ENCODE measurements at regions not wholly inside any gene's neighbourhood (a gene's known extent, or its start where the extent isn't known, plus 50 kb on each side); places are given as distances from the start of the nearest gene placed in this dataset.

DNA sequence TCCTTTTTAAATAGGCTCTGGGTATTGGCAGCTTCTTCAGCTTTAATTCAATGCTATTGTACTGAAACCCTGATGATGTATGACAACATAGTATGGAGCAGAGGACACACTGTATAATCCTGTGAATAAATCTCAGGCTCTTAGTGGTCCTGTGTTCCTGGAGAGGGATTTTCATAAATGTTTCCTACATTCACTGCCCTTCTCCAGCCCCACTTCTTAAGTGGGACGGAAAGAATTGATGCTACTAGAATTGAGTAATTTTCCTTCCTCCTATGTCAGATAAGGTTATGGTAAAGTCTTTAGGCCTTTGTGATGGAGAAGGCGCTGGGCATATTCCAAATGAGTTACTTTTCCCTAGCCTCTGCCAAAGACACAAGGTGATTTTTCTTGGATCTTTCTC is 779.4 kb downstream of the TNS3 start:
- DNase-seq: no peak

DNA sequence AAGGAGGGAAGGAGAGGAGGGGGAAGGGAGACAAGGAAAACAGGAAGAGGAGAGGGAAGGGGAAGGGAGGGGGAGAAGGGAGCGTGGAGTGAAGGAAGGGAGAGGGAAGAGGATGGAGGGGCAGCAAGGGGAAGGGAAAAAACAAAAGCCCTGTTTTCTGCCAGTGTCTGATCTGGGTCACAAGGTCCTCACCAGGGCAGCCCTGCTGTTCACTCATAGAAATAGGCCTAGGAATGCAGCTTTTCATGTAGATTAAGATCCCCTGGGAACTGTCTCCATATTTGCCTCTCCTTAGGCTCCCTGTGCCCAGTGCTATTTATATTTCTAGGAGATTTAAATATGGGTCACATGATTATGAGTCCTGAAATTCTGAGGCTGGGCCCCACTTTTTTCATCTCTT is 790.7 kb downstream of the TNS3 start:
- no peak for DNase-seq

DNA sequence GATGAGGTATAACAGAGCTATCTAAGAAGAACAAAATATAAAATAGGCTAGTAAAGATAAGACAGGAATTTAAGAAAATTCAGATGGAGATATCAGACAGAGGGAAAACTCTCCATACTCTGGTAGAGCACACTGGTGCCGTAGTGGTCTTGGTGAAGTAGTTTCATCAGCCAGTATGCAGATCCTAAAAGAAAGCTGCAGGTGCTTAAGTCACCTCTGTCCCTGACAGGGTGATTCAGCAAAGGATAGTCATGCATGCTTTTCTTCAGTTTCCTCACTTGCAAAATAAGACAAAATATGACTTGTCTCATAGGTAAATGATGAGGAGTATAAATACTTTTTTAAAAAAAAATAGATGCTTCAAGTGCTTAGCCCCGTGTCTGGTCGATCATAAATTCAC is 794.9 kb downstream of the TNS3 start:
- no peak for DNase-seq

DNA sequence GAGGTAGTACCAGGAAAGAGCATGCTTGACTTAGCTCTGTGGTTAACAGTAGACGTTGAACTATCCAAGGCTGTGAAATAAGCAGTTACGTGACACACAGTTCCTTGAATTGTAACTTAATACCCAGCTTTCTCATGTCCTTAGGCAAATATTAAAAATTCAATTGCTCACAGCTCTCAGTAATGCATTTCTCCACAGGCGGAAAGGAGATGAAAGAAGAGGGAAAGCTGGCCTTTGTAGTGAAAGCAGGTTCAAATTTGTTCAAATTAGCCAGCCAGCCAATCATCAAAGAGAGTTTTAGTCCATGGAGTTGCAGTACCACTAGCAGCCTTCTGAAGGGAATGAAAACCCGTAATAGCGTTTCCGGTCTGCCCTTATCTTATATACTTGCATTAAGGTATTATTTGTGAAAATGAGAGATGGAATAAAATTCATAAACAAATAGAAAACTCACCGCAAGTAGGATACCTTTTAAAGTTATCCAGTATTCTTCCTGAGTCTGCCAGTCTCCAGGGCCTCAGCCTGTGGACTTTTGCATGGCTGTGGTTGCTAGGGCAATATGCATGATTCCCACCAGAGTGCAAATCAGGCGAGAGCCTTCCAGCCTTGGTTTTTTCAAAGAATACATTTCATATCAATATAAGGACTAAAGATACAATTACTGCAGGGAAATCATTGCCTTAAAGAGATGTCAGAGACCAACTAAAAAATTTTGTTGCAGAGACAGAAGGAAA is 795.5 kb downstream of the TNS3 start:
- no peak for DNase-seq

DNA sequence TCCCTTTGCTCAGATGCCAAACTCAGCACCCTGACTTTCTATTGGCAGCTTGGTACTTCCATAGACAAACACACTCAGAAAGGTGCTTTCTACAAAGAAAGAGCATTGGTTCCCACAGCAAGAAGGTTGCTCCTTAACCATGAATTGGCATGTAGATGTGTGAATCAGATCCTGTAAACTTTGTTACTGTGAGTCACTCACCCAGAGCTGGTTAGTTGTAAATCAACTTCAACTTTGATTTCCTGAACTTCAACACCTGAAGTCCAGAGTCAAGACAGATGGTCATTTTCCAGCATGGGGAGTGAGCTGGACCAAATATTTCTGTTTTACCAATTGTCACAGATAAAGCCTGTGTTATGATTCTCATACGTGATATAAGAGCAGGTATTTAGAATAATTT is 797.2 kb downstream of the TNS3 start:
- no peak for DNase-seq

DNA sequence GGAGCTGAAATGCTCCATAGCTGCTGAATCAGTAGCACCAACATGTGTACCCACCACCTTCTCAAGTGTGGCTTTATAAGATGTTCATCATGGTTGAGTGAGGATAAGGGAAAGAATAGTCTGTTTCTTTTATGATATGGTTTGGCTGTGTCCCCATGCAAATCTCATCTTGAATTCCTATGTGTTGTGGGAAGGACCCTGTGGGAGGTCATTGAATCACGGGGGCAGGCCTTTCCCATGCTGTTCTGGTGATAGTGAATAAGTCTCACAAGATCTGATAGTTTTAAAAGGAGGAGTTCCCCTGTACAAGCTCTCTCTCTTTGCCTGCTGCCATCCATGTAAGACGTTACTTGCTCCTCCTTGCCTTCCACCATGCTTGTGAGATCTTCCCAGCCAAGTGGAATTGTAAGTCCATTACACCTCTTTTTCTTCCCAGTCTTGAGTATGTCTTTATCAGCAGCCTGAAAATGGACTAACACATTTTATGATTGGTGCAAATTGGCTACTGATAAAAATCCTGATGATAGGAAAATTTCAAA is 799.9 kb downstream of the TNS3 start:
- no peak for DNase-seq

DNA sequence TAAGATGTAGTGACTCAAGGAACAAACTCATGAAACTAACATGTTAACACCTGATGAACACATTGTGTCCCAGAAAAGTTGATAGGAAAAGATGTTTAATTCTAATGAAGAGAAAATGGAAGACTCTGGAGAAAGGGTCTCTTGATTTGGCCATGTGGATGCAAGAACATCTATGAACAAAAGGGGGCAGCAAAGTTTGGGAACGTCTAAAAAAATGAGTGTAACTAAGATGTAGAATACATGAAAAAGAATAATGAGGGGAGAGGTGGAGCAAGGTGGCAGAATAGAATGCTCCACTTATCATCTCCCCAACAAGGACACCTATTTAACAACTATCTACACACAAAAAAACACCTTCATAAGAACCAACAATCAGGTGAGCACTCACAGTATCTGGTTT is 805.1 kb downstream of the TNS3 start:
- no peak for DNase-seq

DNA sequence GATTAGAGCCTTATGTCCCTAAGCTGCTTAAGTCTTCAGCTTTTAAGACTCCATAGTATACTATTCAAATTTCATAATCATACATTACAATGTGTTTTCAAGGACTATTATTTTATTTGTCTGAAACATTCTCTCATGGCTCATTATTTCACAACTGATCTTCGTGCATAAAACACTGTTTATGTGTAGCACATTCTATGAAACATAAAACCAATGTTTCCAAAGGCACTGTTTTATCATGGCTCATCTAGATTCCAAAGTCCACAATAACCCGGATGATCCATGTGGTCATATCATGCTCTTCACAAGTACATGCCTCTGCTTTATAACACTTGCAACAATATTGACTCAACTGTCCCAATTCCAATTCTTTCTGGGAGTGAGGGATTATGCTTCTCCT is 806.1 kb downstream of the TNS3 start:
- no peak for DNase-seq

DNA sequence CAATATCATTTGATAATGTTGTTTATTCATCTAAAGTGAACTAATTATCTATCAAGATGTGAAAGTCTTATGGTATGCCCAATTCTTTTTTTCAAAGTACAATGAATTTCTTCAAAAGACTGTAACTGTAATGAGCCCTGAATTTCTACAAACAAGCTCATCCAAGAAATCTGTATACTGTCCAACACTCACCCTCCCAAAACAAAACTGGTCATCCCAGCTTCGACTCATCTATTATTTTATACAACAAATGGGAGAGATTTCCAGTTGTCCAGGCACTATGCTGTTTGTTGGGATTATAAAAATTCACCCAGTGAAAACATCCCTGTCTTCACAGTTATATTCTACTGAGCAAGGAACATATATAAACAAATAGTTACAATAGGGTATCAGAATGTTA is 806.9 kb downstream of the TNS3 start:
- no peak for DNase-seq

DNA sequence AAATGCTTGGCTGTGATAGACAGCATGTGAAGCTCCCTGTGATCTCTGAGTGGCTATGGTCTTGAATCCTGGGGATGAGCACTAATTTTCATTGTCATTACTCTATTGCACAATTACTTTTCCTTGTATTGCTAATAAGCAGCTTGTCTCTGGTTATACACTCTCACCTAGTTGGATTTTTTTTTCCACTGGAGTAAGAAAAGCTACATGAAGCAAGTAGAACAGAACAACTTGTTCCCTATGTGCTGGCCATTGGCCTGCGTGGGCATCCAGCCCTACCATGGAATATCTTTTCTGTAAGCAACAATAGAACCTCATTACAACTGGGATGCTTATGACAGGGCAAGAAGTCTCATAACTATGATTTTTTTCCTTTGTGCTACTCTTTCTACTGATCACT is 807.4 kb downstream of the TNS3 start:
- DNase-seq: no peak

DNA sequence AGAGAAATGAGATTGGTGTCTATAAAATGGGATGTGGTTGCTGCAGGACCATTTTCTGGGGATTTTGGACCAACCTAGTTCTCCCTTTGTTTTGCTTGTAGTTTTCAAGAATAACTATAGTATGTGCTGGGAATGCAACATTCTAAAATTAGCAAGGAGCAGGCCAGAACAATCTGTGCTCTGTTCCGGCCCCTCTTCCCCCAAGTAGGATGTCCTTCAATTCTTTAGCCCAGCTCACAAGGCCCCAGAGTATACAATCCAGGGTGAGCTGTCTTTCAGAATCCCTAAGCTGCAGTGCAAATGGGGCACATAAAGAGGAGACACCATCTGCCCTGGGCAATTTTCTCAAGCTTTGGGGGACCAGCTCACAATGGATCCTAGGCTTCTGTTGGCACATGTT is 809.1 kb downstream of the TNS3 start:
- DNase-seq: no peak

DNA sequence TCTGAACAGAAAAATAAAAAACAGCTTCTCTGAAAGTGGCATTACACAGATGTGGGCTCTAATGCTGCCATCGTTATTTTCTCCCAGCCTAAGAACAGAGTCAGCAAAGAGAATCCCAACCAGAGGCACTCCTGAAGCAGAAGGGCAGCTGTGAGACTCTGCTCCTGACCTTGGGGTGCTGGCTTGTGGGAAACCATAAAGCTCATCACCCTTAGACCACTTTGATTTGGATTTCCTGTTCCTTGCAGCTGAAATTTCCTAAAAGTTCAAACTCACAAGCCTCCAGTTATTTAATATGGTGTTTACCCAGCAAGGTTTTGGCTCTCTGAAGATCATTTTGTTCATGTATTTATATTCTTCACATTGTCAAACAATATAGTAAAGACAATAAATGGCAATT is 814.8 kb downstream of the TNS3 start:
- DNase-seq: no peak

DNA sequence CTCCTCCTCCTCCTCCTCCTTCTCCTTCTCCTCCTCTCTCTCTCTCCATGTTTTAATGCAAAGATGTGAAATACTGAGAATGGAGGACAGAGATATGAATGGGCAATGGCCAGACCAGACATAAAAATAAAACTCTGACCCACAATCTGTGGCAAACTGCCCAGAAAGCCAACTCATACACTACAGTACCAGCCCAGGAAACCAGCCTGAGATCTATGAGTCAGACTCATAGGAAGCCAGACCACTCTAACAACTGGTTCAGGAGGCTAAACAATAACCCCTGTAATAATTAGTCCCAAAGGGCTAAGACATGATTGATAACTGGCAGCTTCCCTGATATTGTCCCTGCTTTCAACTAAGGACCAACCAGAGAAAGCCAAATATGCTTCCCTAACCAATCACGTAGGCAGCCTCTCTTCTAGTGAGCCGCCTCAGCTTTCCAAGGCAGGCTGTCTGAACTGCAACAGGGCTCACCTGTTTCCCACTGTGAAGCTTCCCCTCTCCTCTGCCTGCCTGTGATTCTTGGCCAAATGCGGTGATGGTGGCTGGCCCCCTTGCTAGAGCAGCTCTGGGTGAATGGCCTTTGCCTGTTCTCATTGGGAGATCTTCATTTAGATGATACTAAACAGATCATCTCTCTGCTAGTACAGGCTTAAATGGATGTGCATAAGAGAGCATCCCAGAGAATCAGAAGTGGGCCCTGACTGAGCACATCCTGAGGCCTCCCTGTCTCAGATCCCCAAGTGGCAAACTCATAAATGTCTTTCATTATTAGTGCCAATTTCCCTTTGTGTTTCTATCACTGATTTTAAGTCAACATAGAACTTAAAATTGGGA is 817.6 kb downstream of the TNS3 start:
- peak in 1 of 4 experiments; percentile 1 for DNase-seq

DNA sequence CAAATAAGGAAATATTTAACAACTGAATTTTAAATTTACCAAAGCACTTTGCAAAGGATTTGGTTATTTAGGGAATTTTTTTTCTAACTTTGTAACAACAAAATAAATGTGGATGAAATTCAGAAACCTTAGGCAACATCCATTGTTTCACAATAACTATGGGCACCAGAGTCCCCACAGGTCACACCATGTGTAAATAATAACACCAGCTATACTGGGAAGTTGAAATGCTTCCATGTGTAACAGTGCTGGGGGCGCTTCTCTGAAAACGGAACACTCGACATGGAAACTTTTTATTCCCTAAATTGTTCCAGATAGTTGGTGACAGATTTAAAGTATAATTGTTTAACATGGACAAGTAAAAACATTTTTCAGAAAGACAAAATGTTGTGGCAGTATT is 818.6 kb downstream of the TNS3 start:
- DNase-seq: no peak

DNA sequence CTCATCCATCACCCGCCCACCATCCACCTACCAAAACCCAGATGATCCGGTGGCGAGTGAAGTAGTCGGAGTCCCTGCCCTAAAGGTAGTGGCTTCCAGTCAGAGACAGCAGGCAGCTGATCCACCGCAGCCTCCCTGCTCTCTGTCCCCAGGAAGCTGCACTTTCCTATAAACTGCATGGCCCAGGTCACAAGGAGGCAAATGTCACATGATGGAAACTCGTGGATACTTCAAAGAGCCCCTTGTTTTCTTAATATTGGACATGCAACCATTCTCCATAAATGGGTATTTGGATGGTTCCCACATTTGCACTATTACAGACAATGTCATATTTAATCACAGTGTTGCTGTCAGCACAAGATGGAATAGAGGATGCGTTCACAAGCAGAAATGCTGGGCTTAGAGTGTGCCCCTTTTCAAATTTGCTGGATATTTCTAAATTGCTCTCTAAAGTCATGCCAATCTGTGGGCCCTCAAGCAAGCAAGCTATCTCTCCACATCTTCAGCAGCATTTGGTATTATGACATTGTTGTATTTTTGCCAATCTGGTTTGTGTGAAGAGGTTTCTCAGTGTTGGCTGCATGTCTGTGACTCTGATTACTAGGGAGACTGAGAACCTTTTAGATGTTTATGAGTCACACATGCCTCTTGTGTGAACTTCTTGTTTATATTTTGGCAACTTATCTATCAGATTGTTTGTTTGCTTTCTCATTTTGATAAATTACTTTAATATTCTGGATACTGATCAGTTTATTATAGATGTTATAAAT is 822.0 kb downstream of the TNS3 start:
- no peak for DNase-seq

DNA sequence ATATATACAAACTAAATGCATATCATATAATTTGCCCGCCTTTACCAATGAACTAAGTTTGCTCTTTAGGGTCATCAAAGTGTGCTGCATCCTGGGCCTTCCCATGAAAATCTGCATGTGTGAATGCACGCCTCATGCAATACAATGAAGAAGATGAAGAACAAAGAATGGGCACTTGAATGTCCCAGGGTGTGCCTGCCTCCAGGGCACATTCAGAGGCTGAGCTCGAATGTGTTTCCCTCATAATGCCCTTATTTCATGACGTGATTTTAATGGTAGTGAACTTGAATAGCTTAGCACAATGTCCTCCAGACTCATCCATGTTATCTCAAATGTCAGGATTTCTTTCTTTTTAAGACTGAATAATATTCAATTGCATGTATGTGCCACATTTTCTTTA is 824.9 kb downstream of the TNS3 start:
- DNase-seq: no peak

DNA sequence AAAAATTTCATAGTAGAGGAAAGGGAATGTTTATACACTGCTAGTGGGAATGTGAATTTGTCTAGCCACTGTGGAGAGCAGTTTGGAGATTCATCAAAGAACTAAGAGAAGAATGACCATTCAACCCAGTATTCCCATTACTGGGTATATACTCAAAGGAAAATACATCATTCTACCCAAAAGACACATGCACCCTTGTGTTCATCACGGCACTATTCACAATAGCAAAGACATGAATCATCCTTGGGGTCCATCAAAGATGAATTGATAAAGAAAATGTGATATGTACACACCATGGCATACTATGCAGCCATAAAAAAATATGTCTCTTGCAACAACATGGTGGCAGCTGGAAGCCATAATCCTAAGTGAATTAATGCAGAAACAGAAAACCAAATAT is 825.7 kb downstream of the TNS3 start:
- DNase-seq: no peak

DNA sequence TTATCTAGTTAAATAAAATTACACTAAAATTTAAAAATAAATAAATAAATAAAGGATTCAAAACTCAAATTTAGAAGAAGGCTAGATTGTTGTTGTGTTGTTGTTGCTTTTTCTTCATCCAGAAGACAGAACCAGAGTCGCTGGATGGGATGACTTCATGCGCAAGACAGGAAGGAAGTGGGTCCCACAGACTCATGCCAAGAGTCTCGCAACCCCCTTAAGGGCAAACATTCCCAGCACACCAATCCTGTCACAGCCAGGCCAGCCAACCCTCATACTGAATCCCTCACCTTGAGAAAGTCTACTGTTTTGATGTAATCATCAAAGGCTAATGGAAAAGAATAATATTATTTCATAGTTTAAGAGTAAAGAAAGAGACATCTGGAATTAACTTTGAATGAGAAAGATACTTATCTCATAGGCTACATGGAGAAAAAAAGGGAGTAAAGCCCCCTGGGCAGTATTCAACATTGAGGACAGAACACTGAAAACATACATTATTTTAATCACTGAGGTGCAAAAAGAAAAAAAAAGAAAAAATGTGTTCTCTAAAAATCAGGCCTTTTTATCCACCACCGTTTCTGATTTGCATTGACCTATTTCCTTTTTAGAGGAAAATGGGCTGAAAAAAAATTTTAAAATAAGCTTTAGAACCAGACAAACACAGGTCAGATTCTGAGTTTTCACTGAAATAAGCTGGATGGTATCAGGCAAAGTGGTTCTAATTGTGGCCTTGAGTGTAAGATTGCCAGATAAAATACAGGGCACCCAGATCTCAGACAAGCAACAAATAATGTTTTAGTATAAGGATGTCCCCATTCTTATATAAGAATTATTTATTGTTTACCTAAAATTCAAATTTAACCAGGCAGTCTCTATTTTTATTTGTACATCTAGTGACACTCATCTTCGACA is 826.5 kb downstream of the TNS3 start:
- no peak for DNase-seq

DNA sequence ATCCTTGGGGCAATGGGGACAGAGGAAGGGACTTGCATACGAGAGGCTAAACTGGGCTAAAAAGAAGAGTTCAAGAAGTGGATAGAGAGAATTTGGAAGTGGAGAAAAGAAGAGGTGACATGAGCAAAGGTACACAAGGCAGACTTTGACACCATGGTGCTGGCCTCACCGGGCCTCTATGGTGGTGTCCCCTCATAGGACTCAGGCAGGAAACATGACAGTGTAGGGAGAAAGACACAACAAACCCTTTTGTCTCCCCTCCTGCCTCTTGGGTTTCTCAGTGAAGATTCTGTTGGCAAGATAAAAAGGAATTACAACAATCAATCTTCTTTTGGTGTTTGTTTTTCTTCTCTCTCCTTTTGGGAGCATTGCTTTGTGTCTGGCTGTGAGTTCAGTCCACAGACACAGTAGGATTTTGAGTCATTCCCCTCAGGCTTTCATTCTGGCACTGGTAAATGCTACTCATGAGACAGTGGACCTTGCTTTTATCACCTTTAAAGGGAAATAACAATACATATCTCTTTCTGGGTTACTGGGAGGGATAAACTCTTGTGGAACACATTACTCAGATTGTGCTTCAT is 827.7 kb downstream of the TNS3 start:
- DNase-seq: no peak

DNA sequence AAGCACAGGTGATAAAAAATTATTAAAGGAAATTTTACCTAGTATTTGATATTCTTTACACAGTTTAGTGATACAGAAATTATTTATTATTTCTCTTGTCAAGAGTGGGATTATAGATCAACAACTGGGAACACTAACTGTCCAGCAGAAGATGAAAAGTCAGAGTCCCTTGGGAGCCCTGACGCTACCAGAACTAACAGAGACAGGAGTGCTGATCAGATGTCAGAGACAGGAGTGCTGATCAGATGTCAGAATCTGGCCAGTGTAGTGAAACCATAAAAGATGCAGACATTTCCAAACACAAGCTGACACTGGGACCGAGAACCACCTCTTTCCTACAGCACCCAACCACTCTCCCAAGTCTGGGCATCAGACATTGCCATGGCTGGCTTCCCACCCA is 828.2 kb downstream of the TNS3 start:
- DNase-seq: no peak

DNA sequence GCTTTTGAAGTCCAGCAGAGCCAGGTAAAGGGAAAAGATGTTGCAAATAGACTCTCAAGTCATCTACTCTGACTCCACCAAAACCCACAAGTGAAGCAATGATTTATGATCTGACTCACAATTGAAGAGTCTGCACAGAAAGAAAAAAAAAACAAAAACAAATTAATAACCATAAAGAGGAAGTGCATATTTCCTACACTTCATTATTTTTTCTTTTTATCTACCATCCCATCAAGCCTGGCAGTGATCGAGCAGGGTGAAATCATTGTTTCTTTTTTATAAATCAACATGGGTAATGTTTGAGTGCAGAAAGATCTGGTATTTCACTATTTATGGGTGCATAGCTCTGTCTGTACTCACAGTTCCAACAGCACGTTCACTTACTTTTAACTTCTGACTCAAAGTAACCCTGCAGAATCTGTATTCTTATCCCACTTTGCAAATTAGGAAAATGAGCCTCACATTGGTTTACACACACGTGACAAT is 829.0 kb downstream of the TNS3 start:
- DNase-seq: no peak

Measured in suppressor macrophage (primary cell).